ENCODE measurements at regions not wholly inside any gene's neighbourhood (a gene's known extent, or its start where the extent isn't known, plus 50 kb on each side); places are given as distances from the start of the nearest gene placed in this dataset.

GRCh38 chr12:69087986-69088385, 151.4 kb upstream of the CPSF6 start:
- H3K4me1 Mint-ChIP-seq: peaks cover 7% of the 10 kb centered on the region

DNA sequence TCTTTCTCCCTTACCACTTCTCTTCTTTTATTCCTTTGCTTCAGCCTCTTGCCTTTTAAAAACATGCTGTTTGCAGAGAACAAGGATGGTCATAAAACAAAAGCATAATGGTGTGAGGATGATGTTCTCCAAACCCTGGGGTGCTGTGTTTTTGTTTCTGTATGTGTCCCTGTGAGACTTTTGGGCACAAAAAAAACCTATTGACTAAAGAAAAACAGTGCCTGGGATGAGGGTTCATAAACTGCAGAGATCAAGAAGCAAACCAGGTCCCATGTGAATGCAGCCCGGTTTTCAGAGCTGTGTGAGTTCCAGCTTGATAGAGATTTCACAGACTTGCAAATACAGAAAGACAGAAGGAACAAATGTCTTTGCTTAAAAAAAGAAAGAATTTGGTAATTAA, 148.6 kb upstream of the CPSF6 start:
- H3K36me3 ChIP-seq (replicated peaks in 1 of 2; ENCODE audit: control insufficient read depth in 1 of 2, insufficient read depth in 2 of 2, low read length in 2 of 2): no peaks in the 10 kb centered on the region
- no peaks in the 10 kb centered on the region for H3K79me2 ChIP-seq (ENCODE audit: insufficient read depth, low read length)
- TF ChIP-seq CTCF (IDR thresholded peaks at IDR 0.05): no peak
- intact Hi-C loops (cut with micrococcal nuclease): no loop called here
- H2AFZ ChIP-seq (ENCODE audit: insufficient read depth, low read depth, low read length, poor library complexity, severe bottlenecking): no peak overlapping the region
- no peaks in the 10 kb centered on the region for H3K27me3 ChIP-seq (ENCODE audit: control insufficient read depth in 2 of 2, insufficient read depth in 2 of 2, low read length in 2 of 2)
- Mint-ChIP-seq H3K36me3 (no peaks in the 10 kb centered on the region), H3K27ac (no peak overlapping the region), H3K9me3 (peaks cover 0 to 3% (median 0%) of the 10 kb centered on the region in 7 donors), H3K4me1 (peaks cover 7% of the 10 kb centered on the region), H3K4me3 (no peak overlapping the region), H3K27me3 (ENCODE audit: low read depth in 3 of 3) (no peaks in the 10 kb centered on the region)
- no peaks in the 10 kb centered on the region for H4K20me1 ChIP-seq (ENCODE audit: insufficient read depth, low read length)
- WGBS (ENCODE audit: insufficient coverage): no CpG with 5 or more reads among the region's 1 CpG
- DNase-seq: no peak
- no peak overlapping the region for H3K4me2 ChIP-seq (replicated peaks; ENCODE audit: extremely low read depth, low read length, poor library complexity, severe bottlenecking)
- H3K9me3 ChIP-seq (replicated peaks in 1 of 2; ENCODE audit: control insufficient read depth in 1 of 2, insufficient read depth in 1 of 2, low read length in 2 of 2): no peaks in the 10 kb centered on the region
- no peaks in the 10 kb centered on the region for H3K4me1 ChIP-seq (ENCODE audit: control insufficient read depth in 1 of 2, insufficient read depth in 2 of 2, low read length in 2 of 2)
- H3K27ac ChIP-seq (ENCODE audit: low read depth in 1 of 2, low read length in 2 of 2): no peak overlapping the region
- H3K4me3 ChIP-seq (replicated peaks in 1 of 3; ENCODE audit: low read depth in 2 of 3, low read length in 3 of 3): no peak overlapping the region
- no peak overlapping the region for H3K9ac ChIP-seq (ENCODE audit: insufficient read depth, low read length, poor library complexity, severe bottlenecking)

More at GRCh38 chr12:69087986-69088385, 151.4 kb upstream of the CPSF6 start:
- no peaks in the 10 kb centered on the region for H3K36me3 ChIP-seq (replicated peaks in 1 of 2; ENCODE audit: control insufficient read depth in 1 of 2, insufficient read depth in 2 of 2, low read length in 2 of 2)
- no peaks in the 10 kb centered on the region for H3K79me2 ChIP-seq (ENCODE audit: insufficient read depth, low read length)
- no peak overlapping the region for H3K9ac ChIP-seq (ENCODE audit: insufficient read depth, low read length, poor library complexity, severe bottlenecking)
- no peak overlapping the region for H3K27ac ChIP-seq (ENCODE audit: low read depth in 1 of 2, low read length in 2 of 2)
- H3K27ac Mint-ChIP-seq: no peak overlapping the region
- H3K4me1 ChIP-seq (ENCODE audit: control insufficient read depth in 1 of 2, insufficient read depth in 2 of 2, low read length in 2 of 2): no peaks in the 10 kb centered on the region
- WGBS (ENCODE audit: insufficient coverage): 94% methylated on average over 5 of the region's 8 CpGs
- H3K27me3 Mint-ChIP-seq (ENCODE audit: low read depth in 3 of 3): peaks cover 0 to 2% (median 1%) of the 10 kb centered on the region in 3 donors
- H3K36me3 Mint-ChIP-seq: no peaks in the 10 kb centered on the region
- no peaks in the 10 kb centered on the region for H3K27me3 ChIP-seq (ENCODE audit: control insufficient read depth in 2 of 2, insufficient read depth in 2 of 2, low read length in 2 of 2)
- intact Hi-C loops (cut with micrococcal nuclease): no loop called here
- TF ChIP-seq CTCF (IDR thresholded peaks at IDR 0.05): no peak
- peaks cover 0 to 3% (median 0%) of the 10 kb centered on the region in 7 donors for H3K9me3 Mint-ChIP-seq
- no peak overlapping the region for H3K4me3 ChIP-seq (replicated peaks in 1 of 3; ENCODE audit: low read depth in 2 of 3, low read length in 3 of 3)
- H3K4me3 Mint-ChIP-seq: no peak overlapping the region
- no peak overlapping the region for H2AFZ ChIP-seq (ENCODE audit: insufficient read depth, low read depth, low read length, poor library complexity, severe bottlenecking)
- H4K20me1 ChIP-seq (ENCODE audit: insufficient read depth, low read length): no peaks in the 10 kb centered on the region
- no peak overlapping the region for H3K4me2 ChIP-seq (replicated peaks; ENCODE audit: extremely low read depth, low read length, poor library complexity, severe bottlenecking)
- no peak for DNase-seq
- H3K9me3 ChIP-seq (replicated peaks in 1 of 2; ENCODE audit: control insufficient read depth in 1 of 2, insufficient read depth in 1 of 2, low read length in 2 of 2): no peaks in the 10 kb centered on the region

Measured in CD14-positive monocyte (primary cell).